Heart left ventricle (tissue), 16 donors: ENCODE measurements at regions not wholly inside any gene's neighbourhood (a gene's known extent, or its start where the extent isn't known, plus 50 kb on each side); places are given as distances from the start of the nearest gene placed in this dataset.
A peak's percentile ranks its signal among the peaks of the same experiment; 100 is the strongest.

ENCODE experiments used
- ATAC-seq, 4 donors: fragments of 200-7000 bp; cut with Tn5 transposase; one replicate each; pipeline ENCODE4 v1.9.1; 2020 to 2022; ENCODE audit warnings: moderate library complexity in 4 of 4, mild to moderate bottlenecking in 3 of 4, moderate number of reproducible peaks in 1 of 4
- DNase-seq, 5 donors: peaks; one replicate each; pipeline ENCODE4 v3.0.0-alpha.2; 2020
- H3K27ac ChIP-seq, 12 donors: fragments of 200-600 bp; sonication (generic) in 4 of 12; one replicate each; pipeline versions ENCODE4 v1.5.0 to v1.8.0; 2016 to 2022; ENCODE audit warnings: mild to moderate bottlenecking in 2 of 12
- H3K27me3 ChIP-seq, 9 donors: fragments of 200-600 bp; sonication (generic) in 2 of 9; one replicate each; pipeline versions ENCODE4 v1.5.1 to v1.8.0; 2016 to 2022; ENCODE audit warnings: mild to moderate bottlenecking in 3 of 9
- H3K36me3 ChIP-seq, 9 donors: fragments of 200-600 bp; sonication (generic) in 2 of 9; one replicate each; pipeline versions ENCODE4 v1.5.0 to v1.8.0; 2018 to 2022; ENCODE audit warnings: mild to moderate bottlenecking in 2 of 9
- H3K4me1 ChIP-seq, 12 donors: fragments of 200-600 bp; sonication (generic) in 4 of 12; one replicate each; pipeline versions ENCODE4 v1.5.0 to v1.8.0; 2016 to 2022; ENCODE audit warnings: mild to moderate bottlenecking in 3 of 12
- H3K4me3 ChIP-seq, 12 donors: fragments of 200-600 bp; sonication (generic) in 4 of 12; one replicate each; pipeline versions ENCODE4 v1.5.0 to v1.8.0; 2017 to 2022; ENCODE audit warnings: mild to moderate bottlenecking in 9 of 12, moderate library complexity in 4 of 12
- H3K9me3 ChIP-seq, 12 donors: fragments of 200-600 bp; sonication (generic) in 4 of 12; one replicate each; pipeline versions ENCODE4 v1.5.0 to v1.8.0; 2016 to 2022; ENCODE audit warnings: mild to moderate bottlenecking in 1 of 12
- POLR2A ChIP-seq, 2 donors: fragments of 450-650 bp; IDR thresholded peaks; one replicate each; pipeline ENCODE4 v1.6.1; 2017; ENCODE audit warnings: antibody characterized with exemption in 2 of 2, mild to moderate bottlenecking in 2 of 2, moderate library complexity in 2 of 2
- WGBS, 4 donors: extraction: QIAGEN DNeasy Blood & Tissue Kit in 2 of 4; methylation state at CpG; one replicate each; pipeline versions ENCODE4 v1.1.5 to v1.1.7; 2013 to 2018; 5-methylcytosine and 5-hydroxymethylcytosine counted together
- intact Hi-C, 10 donors: fragments of 100-400 bp; cut with DNase I; formaldehyde crosslinking; loops; one replicate each; pipeline versions ENCODE4 v1.11.1 to v1.14.2; 2022
- TF ChIP-seq, protein P1 (sequence below), 12 donors: fragments of 200-600 bp; sonication (generic) in 4 of 12; IDR thresholded peaks; one replicate each; pipeline versions ENCODE4 v1.5.0 to v1.8.0; 2018 to 2022; ENCODE audit warnings: antibody characterized with exemption in 12 of 12, mild to moderate bottlenecking in 5 of 12
- donor health status: ischemic (EF 13 %, LVEDD 7.1; RV severe dilation, severe dysfunction).
- donor health status: healthy with polysubstance abuse.
- donor health status: DM: no; HTN: yes; CAD: no.
- donor health status: DM: no; HTN: no; CAD: no.
- donor health status: ischemic (EF 25% LVEDD 6.9; RV normal size, moderate dysfunction).
- donor health status: ischemic (EF 25% LVEDD 5.7; RV mildly dilated, moderate dysfunction).
- donor health status: healthy.
- donor health status: DM: yes; HTN: yes; CAD: no.
- donor health status: ischemic (EF 35%, LVEDD 5.7; RV mildly dilated, moderate dysfunction).
- donor health status: nonischemic (EF 11% LVEDD 7.7; RV severe dilation, severe dysfunction).
- donor health status: DM: yes; HTN: yes; CAD: no.
- donor health status: PGD.
- donor health status: ischemic (EF 29% LVEDD 5.4; RV normal size, mild dysfunction).
- donor health status: nonischemic (EF 23%, LVEDD 6.1; RV moderate dilation, normal function).

DNA sequence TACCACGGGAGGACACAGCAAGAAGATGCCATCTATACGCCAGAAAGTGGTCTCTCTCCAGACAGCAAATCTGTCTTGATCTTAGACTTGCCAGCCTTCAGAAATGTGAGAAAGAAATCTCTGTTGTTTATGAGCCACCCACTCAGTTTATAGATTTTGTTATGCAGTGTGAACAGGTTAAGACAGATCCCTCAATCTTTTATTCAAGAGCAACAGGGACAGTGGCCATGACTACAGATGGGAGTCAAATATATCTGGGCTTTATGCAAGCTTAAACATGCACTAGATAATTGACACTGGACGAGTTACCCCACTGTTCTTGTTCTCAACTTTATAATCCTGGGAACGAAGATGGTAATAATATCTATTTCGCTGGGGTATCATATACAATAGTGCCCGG lies 288.7 kb downstream of the RPAP3 start:
- ATAC-seq, result no peak
- intact Hi-C loops, result no loop called here
- no peak for DNase-seq

DNA sequence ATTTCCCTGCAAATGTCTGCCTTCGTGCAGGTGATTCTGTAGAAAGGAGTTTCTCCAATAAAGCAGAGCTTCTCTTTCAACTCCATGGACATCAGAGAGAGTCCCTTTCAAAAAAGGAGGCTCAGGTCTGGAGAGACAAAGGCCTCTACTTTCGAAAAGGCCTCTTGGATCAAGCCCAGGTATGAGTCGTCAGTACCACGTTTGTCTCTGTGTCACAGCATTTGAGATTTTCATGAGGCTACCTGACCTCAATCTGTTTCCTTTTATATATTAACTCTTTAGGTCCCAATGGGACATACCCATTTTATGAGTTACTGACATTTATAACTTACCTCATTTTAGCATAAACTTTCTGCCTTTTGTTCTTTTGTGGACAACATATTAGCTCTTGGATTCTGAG lies 290.8 kb downstream of the RPAP3 start:
- intact Hi-C loops, result no loop called here
- no peak for ATAC-seq

More for the DNA sequence above, 288.7 kb downstream of the RPAP3 start:
- no peak overlapping the region for H3K4me3 ChIP-seq
- H3K9me3 ChIP-seq, result no peaks in the 10 kb centered on the region
- TF ChIP-seq, protein P1, sequence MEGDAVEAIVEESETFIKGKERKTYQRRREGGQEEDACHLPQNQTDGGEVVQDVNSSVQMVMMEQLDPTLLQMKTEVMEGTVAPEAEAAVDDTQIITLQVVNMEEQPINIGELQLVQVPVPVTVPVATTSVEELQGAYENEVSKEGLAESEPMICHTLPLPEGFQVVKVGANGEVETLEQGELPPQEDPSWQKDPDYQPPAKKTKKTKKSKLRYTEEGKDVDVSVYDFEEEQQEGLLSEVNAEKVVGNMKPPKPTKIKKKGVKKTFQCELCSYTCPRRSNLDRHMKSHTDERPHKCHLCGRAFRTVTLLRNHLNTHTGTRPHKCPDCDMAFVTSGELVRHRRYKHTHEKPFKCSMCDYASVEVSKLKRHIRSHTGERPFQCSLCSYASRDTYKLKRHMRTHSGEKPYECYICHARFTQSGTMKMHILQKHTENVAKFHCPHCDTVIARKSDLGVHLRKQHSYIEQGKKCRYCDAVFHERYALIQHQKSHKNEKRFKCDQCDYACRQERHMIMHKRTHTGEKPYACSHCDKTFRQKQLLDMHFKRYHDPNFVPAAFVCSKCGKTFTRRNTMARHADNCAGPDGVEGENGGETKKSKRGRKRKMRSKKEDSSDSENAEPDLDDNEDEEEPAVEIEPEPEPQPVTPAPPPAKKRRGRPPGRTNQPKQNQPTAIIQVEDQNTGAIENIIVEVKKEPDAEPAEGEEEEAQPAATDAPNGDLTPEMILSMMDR (IDR thresholded peaks at IDR 0.05), result no peak
- TF ChIP-seq POLR2A (IDR thresholded peaks at IDR 0.05), result no peak
- no peaks in the 10 kb centered on the region for H3K36me3 ChIP-seq
- H3K4me1 ChIP-seq, result no peaks in the 10 kb centered on the region
- H3K27me3 ChIP-seq, result peaks cover 0 to 5% (median 0%) of the 10 kb centered on the region in 9 donors
- H3K27ac ChIP-seq, result no peak overlapping the region
- 72 to 82% (median 77%) methylated on average over 6 of the region's 6 CpGs for WGBS, 4 donors

DNA sequence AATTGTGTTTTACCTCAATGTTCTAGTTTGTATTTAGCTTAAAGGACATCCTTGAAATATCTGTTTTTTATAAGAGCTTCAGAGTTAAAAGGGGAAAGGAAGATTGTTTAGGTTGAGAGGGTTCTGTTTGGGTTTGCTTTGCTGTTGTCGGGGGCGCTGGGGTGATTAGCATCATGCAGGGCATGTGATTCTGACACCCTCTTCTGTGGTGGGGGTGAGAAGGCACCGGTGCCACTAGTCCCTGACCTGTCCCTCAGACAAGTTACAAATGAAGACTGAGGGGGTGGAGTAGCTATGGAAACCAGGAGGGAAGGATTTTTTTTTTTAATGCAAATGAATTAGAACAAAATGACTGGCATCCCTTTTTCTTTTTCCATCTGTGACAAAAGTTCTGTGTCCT lies 291.3 kb downstream of the RPAP3 start:
- Histone ChIP-seq H3K4me3 (no peak overlapping the region), H3K27me3 (peaks cover 0 to 3% (median 0%) of the 10 kb centered on the region in 9 donors), H3K36me3 (no peaks in the 10 kb centered on the region), H3K9me3 (no peaks in the 10 kb centered on the region), H3K27ac (no peak overlapping the region), H3K4me1 (no peaks in the 10 kb centered on the region)
- DNase-seq (no peak), ATAC-seq (no peak)
- TF ChIP-seq POLR2A (IDR thresholded peaks at IDR 0.05), result no peak
- TF ChIP-seq, protein P1 (IDR thresholded peaks at IDR 0.05), result no peak
- 61 to 75% (median 69%) methylated on average over 3 of the region's 3 CpGs for WGBS, 4 donors
- intact Hi-C loops, result no loop called here

More for the DNA sequence above, 290.8 kb downstream of the RPAP3 start:
- H3K9me3 ChIP-seq, result no peaks in the 10 kb centered on the region
- peaks cover 0 to 5% (median 0%) of the 10 kb centered on the region in 9 donors for H3K27me3 ChIP-seq
- H3K36me3 ChIP-seq, result no peaks in the 10 kb centered on the region
- no peak overlapping the region for H3K27ac ChIP-seq
- no peaks in the 10 kb centered on the region for H3K4me1 ChIP-seq
- no peak for DNase-seq
- H3K4me3 ChIP-seq, result no peak overlapping the region
- TF ChIP-seq POLR2A (IDR thresholded peaks at IDR 0.05), result no peak
- 41 to 55% (median 53%) methylated on average over 4 of the region's 4 CpGs for WGBS, 4 donors

DNA sequence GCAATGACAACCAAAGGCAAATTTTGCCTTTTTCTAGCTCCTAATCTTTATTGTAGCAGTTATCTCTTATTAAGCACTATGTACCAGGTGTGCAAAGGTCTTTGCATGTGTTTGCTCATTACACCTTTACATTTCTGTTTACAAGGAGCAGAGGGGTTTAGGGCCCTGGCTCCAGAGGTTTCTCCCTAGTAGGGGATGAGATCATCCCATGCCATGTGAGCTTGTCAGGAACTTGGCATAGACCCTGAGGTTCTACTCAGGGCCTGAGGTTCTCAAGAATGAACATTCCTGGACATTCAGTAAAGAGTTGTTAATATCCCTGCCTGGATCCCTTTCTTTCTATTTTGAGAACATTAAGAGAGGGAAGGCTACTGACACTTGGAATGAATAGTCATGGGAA lies 292.0 kb downstream of the RPAP3 start:
- DNase-seq (no peak), ATAC-seq (no peak)
- Histone ChIP-seq H3K27ac (no peak overlapping the region), H3K9me3 (no peaks in the 10 kb centered on the region), H3K27me3 (peaks cover 0 to 3% (median 0%) of the 10 kb centered on the region in 9 donors), H3K36me3 (no peaks in the 10 kb centered on the region), H3K4me3 (no peak overlapping the region), H3K4me1 (no peaks in the 10 kb centered on the region)
- intact Hi-C loops, result no loop called here
- no peak for TF ChIP-seq POLR2A (IDR thresholded peaks at IDR 0.05)
- TF ChIP-seq, protein P1 (IDR thresholded peaks at IDR 0.05), result no peak

DNA sequence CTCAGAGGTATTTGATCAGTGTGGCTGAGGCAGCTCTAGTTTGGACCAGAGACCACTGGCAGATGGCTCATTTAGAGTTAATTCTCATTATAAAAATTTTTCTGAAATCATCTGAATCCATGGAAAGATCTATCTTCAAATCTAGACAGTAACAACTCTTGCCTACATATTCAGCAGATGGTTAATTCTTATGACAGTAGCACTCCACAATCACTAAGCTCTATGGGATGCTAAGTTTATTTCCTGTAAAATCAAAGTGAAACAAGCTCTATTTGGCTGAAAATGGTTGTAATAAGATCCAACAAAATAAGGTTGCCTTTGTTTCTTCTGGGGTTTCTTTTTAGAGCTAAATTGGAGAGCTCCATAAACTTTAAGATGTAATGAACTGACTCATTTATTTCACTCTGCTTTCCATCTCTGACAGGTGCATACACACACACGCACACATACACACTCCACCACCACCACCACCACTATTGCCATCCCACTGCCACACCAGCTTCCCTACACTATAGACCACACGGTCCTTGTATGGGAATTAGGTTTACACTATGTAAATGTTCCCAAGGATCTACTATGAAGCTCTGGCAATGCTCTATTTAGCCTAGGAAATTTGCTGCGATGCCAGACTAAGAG lies 293.1 kb downstream of the RPAP3 start:
- no peaks in the 10 kb centered on the region for H3K9me3 ChIP-seq
- no peak for TF ChIP-seq POLR2A (IDR thresholded peaks at IDR 0.05)
- TF ChIP-seq, protein P1 (IDR thresholded peaks at IDR 0.05), result no peak
- DNase-seq (no peak), ATAC-seq (no peak)
- intact Hi-C loops, result no loop called here
- H3K36me3 ChIP-seq, result no peaks in the 10 kb centered on the region
- H3K27ac ChIP-seq, result peak overlapping the region in 1 of 12 donors; percentile 20
- 80 to 87% (median 85%) methylated on average over 3 of the region's 3 CpGs for WGBS, 4 donors
- H3K4me1 ChIP-seq, result peaks cover 0 to 7% (median 3%) of the 10 kb centered on the region in 12 donors
- H3K27me3 ChIP-seq, result peaks cover 0 to 1% (median 0%) of the 10 kb centered on the region in 9 donors
- no peak overlapping the region for H3K4me3 ChIP-seq
